ENCODE measurements at regions not wholly inside any gene's neighbourhood (a gene's known extent, or its start where the extent isn't known, plus 50 kb on each side); places are given as distances from the start of the nearest gene placed in this dataset.

DNA sequence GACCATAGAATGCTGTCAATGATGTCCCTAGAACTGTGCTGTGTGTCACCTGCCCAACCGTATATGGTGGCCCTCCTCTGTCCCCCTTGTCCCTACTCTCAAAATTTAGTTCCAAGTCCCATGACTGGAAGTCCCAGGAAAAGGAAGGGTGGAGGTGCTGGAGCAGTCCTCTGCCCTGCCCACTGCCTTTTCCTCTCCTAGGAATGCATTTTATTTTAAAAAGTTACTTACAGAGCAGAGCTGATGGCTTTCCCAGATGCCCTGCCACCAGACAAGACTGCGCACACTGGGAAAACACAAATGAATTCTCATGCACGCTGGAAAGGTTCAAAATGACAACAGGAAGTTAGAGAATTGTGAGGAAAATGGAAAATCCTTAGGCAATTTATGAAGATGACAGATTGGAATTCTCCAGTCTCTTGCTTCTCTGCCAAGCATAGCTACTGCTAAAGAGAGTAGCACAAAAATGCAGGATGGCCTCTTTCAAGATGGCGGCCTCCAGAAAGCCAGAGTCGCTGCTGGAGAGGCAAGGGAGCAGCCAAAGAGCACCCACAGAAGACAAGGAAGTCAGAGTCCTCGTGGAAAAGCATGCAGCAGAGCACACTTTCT, 117.1 kb upstream of the TSC22D1 start:
- in situ Hi-C loops (cut with HindIII; ENCODE audit: low pct_unique_long_range_greater_than_20kb, low sequenced_read_pairs) (no loop called here), intact Hi-C loops (cut with micrococcal nuclease; ENCODE audit: unreplicated experiment) (no loop called here)
- no peaks in the 10 kb centered on the region for H3K9me3 ChIP-seq (ENCODE audit: control insufficient read depth, insufficient read depth, low read depth, low read length)
- ATAC-seq (no peak), DNase-seq (ENCODE audit: low read depth, low spot score) (no peak)
- TF ChIP-seq REST (IDR thresholded peaks at IDR 0.05; ENCODE audit: insufficient read depth in 1 of 2, low read depth in 2 of 2, low read length in 1 of 2): no peak
- TF ChIP-seq, protein P1, sequence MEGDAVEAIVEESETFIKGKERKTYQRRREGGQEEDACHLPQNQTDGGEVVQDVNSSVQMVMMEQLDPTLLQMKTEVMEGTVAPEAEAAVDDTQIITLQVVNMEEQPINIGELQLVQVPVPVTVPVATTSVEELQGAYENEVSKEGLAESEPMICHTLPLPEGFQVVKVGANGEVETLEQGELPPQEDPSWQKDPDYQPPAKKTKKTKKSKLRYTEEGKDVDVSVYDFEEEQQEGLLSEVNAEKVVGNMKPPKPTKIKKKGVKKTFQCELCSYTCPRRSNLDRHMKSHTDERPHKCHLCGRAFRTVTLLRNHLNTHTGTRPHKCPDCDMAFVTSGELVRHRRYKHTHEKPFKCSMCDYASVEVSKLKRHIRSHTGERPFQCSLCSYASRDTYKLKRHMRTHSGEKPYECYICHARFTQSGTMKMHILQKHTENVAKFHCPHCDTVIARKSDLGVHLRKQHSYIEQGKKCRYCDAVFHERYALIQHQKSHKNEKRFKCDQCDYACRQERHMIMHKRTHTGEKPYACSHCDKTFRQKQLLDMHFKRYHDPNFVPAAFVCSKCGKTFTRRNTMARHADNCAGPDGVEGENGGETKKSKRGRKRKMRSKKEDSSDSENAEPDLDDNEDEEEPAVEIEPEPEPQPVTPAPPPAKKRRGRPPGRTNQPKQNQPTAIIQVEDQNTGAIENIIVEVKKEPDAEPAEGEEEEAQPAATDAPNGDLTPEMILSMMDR (IDR thresholded peaks at IDR 0.05): no peak
- TF ChIP-seq POLR2AphosphoS5 (IDR thresholded peaks at IDR 0.05; ENCODE audit: low read depth, low read length): no peak
- no peak for TF ChIP-seq TCF7L2 (IDR thresholded peaks at IDR 0.05; ENCODE audit: low read depth, low read length)
- TF ChIP-seq SIN3A (IDR thresholded peaks at IDR 0.05; ENCODE audit: borderline replicate concordance, insufficient read depth, low read depth, low read length): no peak
- no peak overlapping the region for H3K4me3 ChIP-seq (ENCODE audit: low read depth in 2 of 2, low read length in 2 of 2)
- ChIA-PET CTCF (no interaction called here), POLR2A (no interaction called here)
- no TSS peak for BruUV-seq (replicated peaks)
- no peaks in the 10 kb centered on the region; the same call in 1 of the 2 replicates for H3K27me3 ChIP-seq (ENCODE audit: control insufficient read depth, insufficient read depth, low read length)
- H3K27ac ChIP-seq (ENCODE audit: low read length): no peak overlapping the region
- no peaks in the 10 kb centered on the region for H3K4me1 ChIP-seq (ENCODE audit: control insufficient read depth, insufficient read depth, low read length)
- H3K36me3 ChIP-seq (ENCODE audit: control insufficient read depth, insufficient read depth, low read length): no peaks in the 10 kb centered on the region

DNA sequence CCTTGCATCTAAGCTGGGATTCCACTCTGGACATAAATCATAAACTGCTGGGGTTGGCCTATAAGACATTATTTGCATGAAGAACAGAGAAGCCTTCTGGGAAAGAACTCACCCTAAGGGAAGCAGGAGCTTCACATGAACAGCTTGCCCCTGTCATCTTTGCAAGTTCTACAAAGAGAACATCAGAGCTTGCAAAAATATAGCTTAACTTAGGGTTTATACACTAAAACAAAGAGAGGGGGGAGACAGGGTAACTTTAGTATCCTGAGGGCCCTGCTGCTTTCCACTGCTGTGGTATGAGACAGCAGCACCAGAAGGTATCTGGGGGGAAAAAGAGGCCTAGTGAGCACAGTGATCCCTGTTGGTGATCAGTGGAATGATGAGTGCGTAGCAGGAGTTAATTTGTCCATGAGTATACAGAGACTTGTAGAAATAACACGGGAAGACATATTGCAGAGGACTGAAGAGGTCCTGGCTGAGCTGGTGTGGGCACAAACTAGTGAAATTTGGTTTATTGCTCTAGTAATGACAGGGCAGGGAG, 116.1 kb upstream of the TSC22D1 start:
- POLR2A ChIA-PET: interaction anchor here (0.6 kb wide), 2 partner anchors 13 to 146 kb away, joined by 3 to 5 read pairs; no protein-coding TSS in a partner anchor
- intact Hi-C loops (cut with micrococcal nuclease; ENCODE audit: unreplicated experiment) (no loop called here), in situ Hi-C loops (cut with HindIII; ENCODE audit: low pct_unique_long_range_greater_than_20kb, low sequenced_read_pairs) (no loop called here)
- H3K9me3 ChIP-seq (ENCODE audit: control insufficient read depth, insufficient read depth, low read depth, low read length): no peaks in the 10 kb centered on the region
- no TSS peak for BruUV-seq (replicated peaks)
- TF ChIP-seq, protein P1 (IDR thresholded peaks at IDR 0.05): peak; percentile 22; the same call in 1 of the 2 replicates
- no peak for TF ChIP-seq TCF7L2 (IDR thresholded peaks at IDR 0.05; ENCODE audit: low read depth, low read length)
- TF ChIP-seq SIN3A (IDR thresholded peaks at IDR 0.05; ENCODE audit: borderline replicate concordance, insufficient read depth, low read depth, low read length): no peak
- no peaks in the 10 kb centered on the region for H3K4me1 ChIP-seq (ENCODE audit: control insufficient read depth, insufficient read depth, low read length)
- no peaks in the 10 kb centered on the region; the same call in 1 of the 2 replicates for H3K27me3 ChIP-seq (ENCODE audit: control insufficient read depth, insufficient read depth, low read length)
- no peak overlapping the region for H3K27ac ChIP-seq (ENCODE audit: low read length)
- DNase-seq (ENCODE audit: low read depth, low spot score) (no peak), ATAC-seq (no peak)
- no peak overlapping the region for H3K4me3 ChIP-seq (ENCODE audit: low read depth in 2 of 2, low read length in 2 of 2)
- H3K36me3 ChIP-seq (ENCODE audit: control insufficient read depth, insufficient read depth, low read length): no peaks in the 10 kb centered on the region
- CTCF ChIA-PET: no interaction called here
